ENCODE measurements at regions not wholly inside any gene's neighbourhood (a gene's known extent, or its start where the extent isn't known, plus 50 kb on each side); places are given as distances from the start of the nearest gene placed in this dataset.

- Histone ChIP-seq H3K4me1 (ENCODE audit: control insufficient read depth, insufficient read depth, low read length) (no peaks in the 10 kb centered on the region), H3K4me3 (ENCODE audit: low read depth, low read length) (no peak overlapping the region), H3K9me3 (ENCODE audit: control insufficient read depth, insufficient read depth, low read depth, low read length) (no peaks in the 10 kb centered on the region), H3K36me3 (ENCODE audit: control insufficient read depth in 2 of 2, insufficient read depth in 1 of 2, low read length in 2 of 2) (no peaks in the 10 kb centered on the region), H3K27ac (ENCODE audit: extremely low read depth, low read depth, low read length) (no peak overlapping the region)
- POLR2A ChIA-PET, result no interaction called here
- TF ChIP-seq ZNF214 (tag by site-specific recombination; IDR thresholded peaks at IDR 0.05; ENCODE audit: borderline replicate concordance), result no peak
- no peak for TF ChIP-seq KLF9 (tag by site-specific recombination; IDR thresholded peaks at IDR 0.05; ENCODE audit: low read depth)
- no peak for TF ChIP-seq OVOL3 (tag by site-specific recombination; IDR thresholded peaks at IDR 0.05)
- TF ChIP-seq ZNF555 (tag by site-specific recombination; conservative IDR thresholded peaks at IDR 0.05), result no peak
- no peak for TF ChIP-seq ZNF23 (tag by site-specific recombination; IDR thresholded peaks at IDR 0.05; ENCODE audit: borderline replicate concordance)
- TF ChIP-seq ZNF24 (tag by site-specific recombination; IDR thresholded peaks at IDR 0.05), result no peak
- TF ChIP-seq SALL2 (tag by site-specific recombination; IDR thresholded peaks at IDR 0.05; ENCODE audit: borderline replicate concordance), result no peak
- TF ChIP-seq ZNF585B (tag by site-specific recombination; IDR thresholded peaks at IDR 0.05), result no peak
- TF ChIP-seq ZBTB20 (tag by site-specific recombination; IDR thresholded peaks at IDR 0.05), result no peak
- no peak for TF ChIP-seq SETDB1 (IDR thresholded peaks at IDR 0.05; ENCODE audit: insufficient read length, low read length)
- TF ChIP-seq ZFP69B (tag by site-specific recombination; IDR thresholded peaks at IDR 0.05), result no peak
- CTCF ChIA-PET, result no interaction called here
Measured at GRCh38 chr1:239269706-239270105, 116.7 kb upstream of the CHRM3 start.

- TF ChIP-seq ZNF677 (tag by site-specific recombination; IDR thresholded peaks at IDR 0.05) (no peak), ZNF335 (tag by site-specific recombination; conservative IDR thresholded peaks at IDR 0.05) (no peak), KLF16 (tag by site-specific recombination; IDR thresholded peaks at IDR 0.05) (no peak), ZNF521 (tag by site-specific recombination; IDR thresholded peaks at IDR 0.05) (no peak), ZNF777 (tag by site-specific recombination; IDR thresholded peaks at IDR 0.05; ENCODE audit: borderline replicate concordance) (no peak), ZNF266 (tag by site-specific recombination; IDR thresholded peaks at IDR 0.05; ENCODE audit: low read depth) (no peak), ZNF114 (tag by site-specific recombination; IDR thresholded peaks at IDR 0.05) (no peak), SETDB1 (IDR thresholded peaks at IDR 0.05; ENCODE audit: insufficient read length, low read length) (no peak), ZFHX2 (tag by site-specific recombination; conservative IDR thresholded peaks at IDR 0.05) (no peak), HIC1 (tag by site-specific recombination; IDR thresholded peaks at IDR 0.05) (no peak), YY1 (tag by site-specific recombination; IDR thresholded peaks at IDR 0.05) (no peak), ZNF324 (tag by site-specific recombination; IDR thresholded peaks at IDR 0.05) (no peak), ZNF184 (tag by site-specific recombination; IDR thresholded peaks at IDR 0.05) (no peak), ZNF560 (tag by site-specific recombination; IDR thresholded peaks at IDR 0.05; ENCODE audit: borderline replicate concordance) (no peak), ZNF223 (tag by site-specific recombination; IDR thresholded peaks at IDR 0.05) (no peak), ZFP69B (tag by site-specific recombination; IDR thresholded peaks at IDR 0.05) (no peak), HOXA7 (CRISPR knock-in tag; IDR thresholded peaks at IDR 0.05; ENCODE audit: borderline replicate concordance) (no peak), ZSCAN16 (tag by site-specific recombination; IDR thresholded peaks at IDR 0.05) (no peak), ZNF843 (tag by site-specific recombination; IDR thresholded peaks at IDR 0.05) (no peak), ZNF112 (tag by site-specific recombination; IDR thresholded peaks at IDR 0.05) (no peak)
- Histone ChIP-seq H3K4me1 (ENCODE audit: control insufficient read depth, insufficient read depth, low read length) (no peaks in the 10 kb centered on the region), H3K36me3 (ENCODE audit: control insufficient read depth in 2 of 2, insufficient read depth in 1 of 2, low read length in 2 of 2) (no peaks in the 10 kb centered on the region), H3K9me3 (ENCODE audit: control insufficient read depth, insufficient read depth, low read depth, low read length) (no peaks in the 10 kb centered on the region), H3K4me3 (ENCODE audit: low read depth, low read length) (no peak overlapping the region), H3K27ac (ENCODE audit: extremely low read depth, low read depth, low read length) (no peak overlapping the region)
- ChIA-PET CTCF (no interaction called here), POLR2A (no interaction called here)
Measured at GRCh38 chr1:239268941-239269340, 117.4 kb upstream of the CHRM3 start.
